ENCODE measurements at regions not wholly inside any gene's neighbourhood (a gene's known extent, or its start where the extent isn't known, plus 50 kb on each side); places are given as distances from the start of the nearest gene placed in this dataset.

- no peak for TF ChIP-seq POLR2AphosphoS5 (IDR thresholded peaks at IDR 0.05; ENCODE audit: low read depth, low read length)
- no peak for TF ChIP-seq POLR2A (IDR thresholded peaks at IDR 0.05; ENCODE audit: low read depth, low read length)
Measured at GRCh38 chr20:57004951-57005933, 261.2 kb downstream of the BMP7 start.
